H1 (cell line): ENCODE measurements at regions not wholly inside any gene's neighbourhood (a gene's known extent, or its start where the extent isn't known, plus 50 kb on each side); places are given as distances from the start of the nearest gene placed in this dataset.

ENCODE experiments used
- CHD1 ChIP-seq: IDR thresholded peaks from 2 replicates; pipeline ENCODE4 v1.6.1; 2012; ENCODE audit warnings: low read depth, low read length, improper control_type of control experiment
- CTCF ChIP-seq, 3 experiments: IDR thresholded peaks; 1 replicate in 2 of 3; 2 replicates in 1 of 3; pipeline versions ENCODE4 v1.5.1 to v1.6.1; 2011; ENCODE audit warnings: low read length in 3 of 3, mild to moderate bottlenecking in 3 of 3, inconsistent platforms in 2 of 3, low read depth in 1 of 3, moderate library complexity in 1 of 3; ENCODE audit not compliant: insufficient read depth in 1 of 3; ENCODE audit errors: control extremely low read depth in 1 of 3
- POLR2AphosphoS5 ChIP-seq: IDR thresholded peaks from 2 replicates; pipeline ENCODE4 v1.6.1; 2011; ENCODE audit warnings: low read depth, low read length
- TBP ChIP-seq: IDR thresholded peaks from 2 replicates; pipeline ENCODE4 v1.6.1; 2011; ENCODE audit warnings: low read depth, low read length, improper control_type of control experiment
- TEAD4 ChIP-seq: IDR thresholded peaks from 2 replicates; pipeline ENCODE4 v1.6.1; 2012; ENCODE audit warnings: low read depth, low read length, inconsistent platforms, mixed read lengths
- USF2 ChIP-seq: IDR thresholded peaks from 2 replicates; pipeline ENCODE4 v1.6.1; 2011; ENCODE audit warnings: low read length, improper control_type of control experiment
- ZNF274 ChIP-seq: IDR thresholded peaks from 2 replicates; pipeline ENCODE4 v1.7.0; 2012; ENCODE audit warnings: low read length, borderline replicate concordance; ENCODE audit errors: extremely low read depth
- TF ChIP-seq, protein P1 (sequence below): fragments of 300-600 bp; sonication (generic); IDR thresholded peaks from 2 replicates; pipeline ENCODE4 v1.7.1; 2012; ENCODE audit warnings: low read length, moderate library complexity, mild to moderate bottlenecking, inconsistent platforms; ENCODE audit not compliant: insufficient replicate concordance

DNA sequence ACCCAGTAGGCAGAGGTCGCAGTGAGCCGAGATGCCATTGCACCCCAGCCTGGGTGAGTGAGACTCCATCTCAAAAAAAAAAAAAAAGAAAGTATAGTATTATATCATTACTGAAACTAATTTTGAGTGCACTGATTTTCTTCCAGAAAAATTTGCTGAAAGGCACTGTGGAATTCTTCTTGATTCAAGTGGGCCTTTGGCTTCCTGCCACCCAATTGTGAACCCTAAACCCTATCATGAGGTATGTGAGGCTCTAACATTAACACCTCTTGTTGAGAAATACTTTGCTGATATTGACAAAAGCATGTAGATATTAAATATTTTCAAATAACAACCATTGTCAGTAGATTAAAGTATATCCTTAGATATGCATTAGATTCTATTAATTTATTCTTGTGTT lies 211.2 kb downstream of the LRRK2 start (continued):
- TF ChIP-seq, protein P1, sequence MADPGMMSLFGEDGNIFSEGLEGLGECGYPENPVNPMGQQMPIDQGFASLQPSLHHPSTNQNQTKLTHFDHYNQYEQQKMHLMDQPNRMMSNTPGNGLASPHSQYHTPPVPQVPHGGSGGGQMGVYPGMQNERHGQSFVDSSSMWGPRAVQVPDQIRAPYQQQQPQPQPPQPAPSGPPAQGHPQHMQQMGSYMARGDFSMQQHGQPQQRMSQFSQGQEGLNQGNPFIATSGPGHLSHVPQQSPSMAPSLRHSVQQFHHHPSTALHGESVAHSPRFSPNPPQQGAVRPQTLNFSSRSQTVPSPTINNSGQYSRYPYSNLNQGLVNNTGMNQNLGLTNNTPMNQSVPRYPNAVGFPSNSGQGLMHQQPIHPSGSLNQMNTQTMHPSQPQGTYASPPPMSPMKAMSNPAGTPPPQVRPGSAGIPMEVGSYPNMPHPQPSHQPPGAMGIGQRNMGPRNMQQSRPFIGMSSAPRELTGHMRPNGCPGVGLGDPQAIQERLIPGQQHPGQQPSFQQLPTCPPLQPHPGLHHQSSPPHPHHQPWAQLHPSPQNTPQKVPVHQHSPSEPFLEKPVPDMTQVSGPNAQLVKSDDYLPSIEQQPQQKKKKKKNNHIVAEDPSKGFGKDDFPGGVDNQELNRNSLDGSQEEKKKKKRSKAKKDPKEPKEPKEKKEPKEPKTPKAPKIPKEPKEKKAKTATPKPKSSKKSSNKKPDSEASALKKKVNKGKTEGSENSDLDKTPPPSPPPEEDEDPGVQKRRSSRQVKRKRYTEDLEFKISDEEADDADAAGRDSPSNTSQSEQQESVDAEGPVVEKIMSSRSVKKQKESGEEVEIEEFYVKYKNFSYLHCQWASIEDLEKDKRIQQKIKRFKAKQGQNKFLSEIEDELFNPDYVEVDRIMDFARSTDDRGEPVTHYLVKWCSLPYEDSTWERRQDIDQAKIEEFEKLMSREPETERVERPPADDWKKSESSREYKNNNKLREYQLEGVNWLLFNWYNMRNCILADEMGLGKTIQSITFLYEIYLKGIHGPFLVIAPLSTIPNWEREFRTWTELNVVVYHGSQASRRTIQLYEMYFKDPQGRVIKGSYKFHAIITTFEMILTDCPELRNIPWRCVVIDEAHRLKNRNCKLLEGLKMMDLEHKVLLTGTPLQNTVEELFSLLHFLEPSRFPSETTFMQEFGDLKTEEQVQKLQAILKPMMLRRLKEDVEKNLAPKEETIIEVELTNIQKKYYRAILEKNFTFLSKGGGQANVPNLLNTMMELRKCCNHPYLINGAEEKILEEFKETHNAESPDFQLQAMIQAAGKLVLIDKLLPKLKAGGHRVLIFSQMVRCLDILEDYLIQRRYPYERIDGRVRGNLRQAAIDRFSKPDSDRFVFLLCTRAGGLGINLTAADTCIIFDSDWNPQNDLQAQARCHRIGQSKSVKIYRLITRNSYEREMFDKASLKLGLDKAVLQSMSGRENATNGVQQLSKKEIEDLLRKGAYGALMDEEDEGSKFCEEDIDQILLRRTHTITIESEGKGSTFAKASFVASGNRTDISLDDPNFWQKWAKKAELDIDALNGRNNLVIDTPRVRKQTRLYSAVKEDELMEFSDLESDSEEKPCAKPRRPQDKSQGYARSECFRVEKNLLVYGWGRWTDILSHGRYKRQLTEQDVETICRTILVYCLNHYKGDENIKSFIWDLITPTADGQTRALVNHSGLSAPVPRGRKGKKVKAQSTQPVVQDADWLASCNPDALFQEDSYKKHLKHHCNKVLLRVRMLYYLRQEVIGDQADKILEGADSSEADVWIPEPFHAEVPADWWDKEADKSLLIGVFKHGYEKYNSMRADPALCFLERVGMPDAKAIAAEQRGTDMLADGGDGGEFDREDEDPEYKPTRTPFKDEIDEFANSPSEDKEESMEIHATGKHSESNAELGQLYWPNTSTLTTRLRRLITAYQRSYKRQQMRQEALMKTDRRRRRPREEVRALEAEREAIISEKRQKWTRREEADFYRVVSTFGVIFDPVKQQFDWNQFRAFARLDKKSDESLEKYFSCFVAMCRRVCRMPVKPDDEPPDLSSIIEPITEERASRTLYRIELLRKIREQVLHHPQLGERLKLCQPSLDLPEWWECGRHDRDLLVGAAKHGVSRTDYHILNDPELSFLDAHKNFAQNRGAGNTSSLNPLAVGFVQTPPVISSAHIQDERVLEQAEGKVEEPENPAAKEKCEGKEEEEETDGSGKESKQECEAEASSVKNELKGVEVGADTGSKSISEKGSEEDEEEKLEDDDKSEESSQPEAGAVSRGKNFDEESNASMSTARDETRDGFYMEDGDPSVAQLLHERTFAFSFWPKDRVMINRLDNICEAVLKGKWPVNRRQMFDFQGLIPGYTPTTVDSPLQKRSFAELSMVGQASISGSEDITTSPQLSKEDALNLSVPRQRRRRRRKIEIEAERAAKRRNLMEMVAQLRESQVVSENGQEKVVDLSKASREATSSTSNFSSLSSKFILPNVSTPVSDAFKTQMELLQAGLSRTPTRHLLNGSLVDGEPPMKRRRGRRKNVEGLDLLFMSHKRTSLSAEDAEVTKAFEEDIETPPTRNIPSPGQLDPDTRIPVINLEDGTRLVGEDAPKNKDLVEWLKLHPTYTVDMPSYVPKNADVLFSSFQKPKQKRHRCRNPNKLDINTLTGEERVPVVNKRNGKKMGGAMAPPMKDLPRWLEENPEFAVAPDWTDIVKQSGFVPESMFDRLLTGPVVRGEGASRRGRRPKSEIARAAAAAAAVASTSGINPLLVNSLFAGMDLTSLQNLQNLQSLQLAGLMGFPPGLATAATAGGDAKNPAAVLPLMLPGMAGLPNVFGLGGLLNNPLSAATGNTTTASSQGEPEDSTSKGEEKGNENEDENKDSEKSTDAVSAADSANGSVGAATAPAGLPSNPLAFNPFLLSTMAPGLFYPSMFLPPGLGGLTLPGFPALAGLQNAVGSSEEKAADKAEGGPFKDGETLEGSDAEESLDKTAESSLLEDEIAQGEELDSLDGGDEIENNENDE, result no peak
- TF ChIP-seq CHD1 (no peak), TBP (no peak), ZNF274 (no peak), USF2 (no peak), CTCF (IDR thresholded peaks at IDR 0.05; ENCODE audit: control extremely low read depth in 1 of 3, insufficient read depth in 1 of 3, low read depth in 1 of 3, low read length in 3 of 3) (no peak), TEAD4 (no peak), POLR2AphosphoS5 (no peak)
